GM21360 (cell line): ENCODE measurements at regions not wholly inside any gene's neighbourhood (a gene's known extent, or its start where the extent isn't known, plus 50 kb on each side); places are given as distances from the start of the nearest gene placed in this dataset.

ENCODE experiments used
- ATAC-seq: cut with Tn5 transposase; IDR thresholded peaks from one replicate; pipeline ENCODE4 v1.9.1; 2021; ENCODE audit warnings: mild to moderate bottlenecking, moderate library complexity; ENCODE audit not compliant: unreplicated experiment

GRCh38 chr18:61225336-61225735 lies 107.9 kb upstream of the CDH20 start:
- no peak for ATAC-seq

DNA sequence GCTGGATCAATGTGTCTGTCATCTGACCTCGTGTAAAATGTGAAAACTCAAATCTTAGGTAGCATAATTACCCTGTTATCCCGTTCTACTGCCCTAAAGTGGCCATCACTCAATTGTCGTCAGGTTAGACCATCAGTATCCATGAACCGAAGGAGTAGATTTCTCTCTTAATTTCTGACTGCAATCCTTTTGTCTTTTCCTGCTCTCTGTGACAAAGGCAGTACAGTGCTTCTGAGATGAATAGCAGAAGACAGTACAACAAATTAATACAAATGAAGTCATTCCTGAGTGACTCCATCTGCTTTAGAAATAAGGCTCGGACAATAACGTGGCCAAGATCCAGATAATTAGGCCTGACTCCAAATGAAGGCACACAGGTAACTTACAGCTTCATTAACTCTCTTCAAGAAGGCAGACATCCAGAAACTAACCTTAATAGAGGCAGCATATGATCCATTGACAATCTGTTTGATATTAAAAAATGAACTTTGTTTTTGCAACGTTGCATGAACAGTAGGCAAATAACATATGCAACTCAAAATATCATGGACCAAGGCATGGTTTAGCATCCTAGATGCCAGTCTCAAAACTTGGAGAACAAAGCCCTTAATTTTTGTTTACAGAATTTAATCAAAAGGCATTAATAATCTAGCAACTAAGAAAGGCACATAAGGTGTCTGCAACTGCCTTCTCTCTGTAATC lies 96.7 kb upstream of the CDH20 start:
- no peak for ATAC-seq

GRCh38 chr18:61237529-61237928 lies 95.7 kb upstream of the CDH20 start:
- no peak for ATAC-seq

GRCh38 chr18:61239051-61239450 lies 94.2 kb upstream of the CDH20 start:
- no peak for ATAC-seq

DNA sequence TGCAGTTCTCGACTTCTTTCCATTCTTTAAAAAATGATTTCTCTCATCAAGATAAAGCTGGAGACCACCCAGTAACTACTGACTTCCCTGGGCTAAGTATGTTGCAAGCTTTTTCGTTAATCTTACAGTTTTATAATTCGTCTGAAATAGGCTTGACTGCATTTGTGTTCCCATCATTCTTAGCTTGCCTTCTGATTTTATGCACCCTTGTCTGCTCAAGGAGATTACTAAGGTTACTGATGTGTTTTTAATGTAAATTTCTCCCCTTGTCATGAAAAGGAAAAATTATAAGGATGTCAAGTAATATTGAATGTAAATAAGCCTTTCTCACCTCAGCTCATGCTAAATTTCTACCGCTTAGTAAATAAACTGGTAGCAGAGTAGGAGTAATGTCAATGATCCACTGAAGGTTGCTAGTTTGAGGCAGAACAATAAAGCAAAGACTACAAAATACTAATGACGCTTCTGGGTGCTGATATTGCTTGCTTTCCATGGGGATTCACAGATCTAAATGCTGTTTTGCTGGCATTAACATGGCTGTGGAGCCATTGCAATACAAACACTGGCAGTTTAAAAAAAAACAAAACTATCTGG lies 91.9 kb upstream of the CDH20 start:
- ATAC-seq: no peak

GRCh38 chr18:61244632-61245031 lies 88.6 kb upstream of the CDH20 start:
- ATAC-seq: no peak

- no peak for ATAC-seq
These were observed 88.0 kb upstream of the CDH20 start for GRCh38 chr18:61245276-61245675.

- ATAC-seq: no peak
These were observed 84.6 kb upstream of the CDH20 start for GRCh38 chr18:61248589-61248988.

DNA sequence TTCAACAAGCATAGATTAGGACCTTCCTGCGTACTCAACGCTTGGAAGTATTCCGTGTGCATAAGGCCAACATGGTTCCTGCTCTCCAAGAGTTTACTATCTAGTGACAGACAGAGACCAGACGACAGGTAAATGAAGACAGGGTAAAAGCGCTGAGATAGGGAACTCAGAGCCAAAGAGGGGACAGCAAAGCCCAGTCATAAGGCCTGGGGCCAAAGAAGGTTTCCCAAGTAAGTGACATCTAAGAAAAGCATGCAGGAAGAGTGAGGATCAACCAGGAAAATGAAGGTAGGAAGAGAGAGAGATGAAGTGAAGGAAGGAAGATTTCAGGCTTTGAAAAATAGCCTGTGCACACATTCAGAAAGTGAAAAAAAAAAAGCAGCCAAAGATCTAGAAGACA lies 76.9 kb upstream of the CDH20 start:
- no peak for ATAC-seq

GRCh38 chr18:61261870-61262269 lies 71.4 kb upstream of the CDH20 start:
- ATAC-seq: no peak

DNA sequence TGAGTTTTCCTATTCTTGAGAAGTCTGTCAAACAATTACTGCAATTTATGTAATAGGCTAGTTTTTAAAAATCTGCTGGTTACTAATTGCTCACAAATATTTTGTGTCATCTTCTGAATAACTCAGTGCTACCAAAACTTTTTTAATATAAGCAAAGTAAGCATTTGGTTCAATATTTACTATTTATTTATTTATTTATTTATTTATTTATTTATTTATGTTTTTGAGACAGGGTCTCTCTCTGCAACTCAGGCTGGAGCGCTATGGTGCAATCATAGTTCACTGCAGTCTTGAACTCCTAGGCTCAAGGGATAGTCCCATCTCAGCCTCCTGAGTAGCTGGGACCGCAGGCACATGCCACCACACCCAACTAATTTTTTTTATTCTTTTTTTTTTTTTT lies 60.4 kb upstream of the CDH20 start:
- no peak for ATAC-seq

GRCh38 chr18:61273533-61273932 lies 59.7 kb upstream of the CDH20 start:
- ATAC-seq: no peak

- no peak for ATAC-seq
These were observed 58.7 kb upstream of the CDH20 start for GRCh38 chr18:61274416-61274960.

DNA sequence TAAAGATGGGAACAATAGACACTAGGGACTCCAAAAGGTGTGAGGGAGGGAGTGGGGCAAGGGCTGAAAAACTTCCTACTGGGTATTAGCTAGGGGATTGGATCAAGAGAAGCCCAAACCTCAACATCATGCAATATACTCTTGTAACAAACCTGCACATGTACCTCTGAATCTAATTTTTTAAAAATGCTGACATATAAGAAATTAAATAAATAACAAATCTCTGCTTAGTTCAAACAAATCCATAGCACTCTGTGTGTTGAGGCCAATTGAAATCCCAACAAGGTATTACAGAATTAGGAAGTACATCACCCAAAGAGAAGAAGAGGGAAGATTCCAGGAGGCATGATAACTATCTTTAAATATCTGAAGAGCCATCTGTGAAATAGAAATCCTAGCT lies 55.4 kb upstream of the CDH20 start:
- no peak for ATAC-seq

- no peak for ATAC-seq
These were observed 51.8 kb upstream of the CDH20 start for GRCh38 chr18:61281431-61281830.

GRCh38 chr18:61282926-61283325 lies 50.3 kb upstream of the CDH20 start:
- no peak for ATAC-seq
